ENCODE measurements at regions not wholly inside any gene's neighbourhood (a gene's known extent, or its start where the extent isn't known, plus 50 kb on each side); places are given as distances from the start of the nearest gene placed in this dataset.

GRCh38 chr1:188129856-188130838 is 1301.4 kb downstream of the PLA2G4A start:
- no peak for ATAC-seq (ENCODE audit: insufficient read depth, low read depth)
- H3K79me2 ChIP-seq (ENCODE audit: insufficient read depth, low read length) = no peaks in the 10 kb centered on the region
- H3K9ac ChIP-seq (ENCODE audit: low read depth, low read length) = no peak overlapping the region
- no peak for DNase-seq
- H2AFZ ChIP-seq (ENCODE audit: low read depth, low read length) = no peak overlapping the region
- H3K9me3 ChIP-seq (ENCODE audit: insufficient read depth, low read length, severe bottlenecking) = no peaks in the 10 kb centered on the region
- no peak overlapping the region for H3K27ac ChIP-seq (ENCODE audit: low read length)
- no peaks in the 10 kb centered on the region for H4K20me1 ChIP-seq (ENCODE audit: insufficient read depth, low read length)
- no peaks in the 10 kb centered on the region for H3K36me3 ChIP-seq (ENCODE audit: insufficient read depth, low read length)
- no peak for TF ChIP-seq CTCF (IDR thresholded peaks at IDR 0.05; ENCODE audit: borderline replicate concordance, extremely low read depth, low read length, poor library complexity, severe bottlenecking)
- TF ChIP-seq EZH2 (IDR thresholded peaks at IDR 0.05; ENCODE audit: borderline replicate concordance, low read depth, low read length, severe bottlenecking) = no peak
- H3K27me3 ChIP-seq (ENCODE audit: insufficient read depth, low read length, poor library complexity) = no peaks in the 10 kb centered on the region
- no peaks in the 10 kb centered on the region for H3K4me1 ChIP-seq (ENCODE audit: insufficient read depth, low read length)
- no peak overlapping the region for H3K4me3 ChIP-seq (ENCODE audit: low read depth in 1 of 2, low read length in 2 of 2)
- no peak overlapping the region for H3K4me2 ChIP-seq (ENCODE audit: insufficient read depth, low read length)

- Histone ChIP-seq H3K4me2 (ENCODE audit: insufficient read depth, low read length) (no peak overlapping the region), H3K4me3 (ENCODE audit: low read depth in 1 of 2, low read length in 2 of 2) (no peak overlapping the region), H3K79me2 (ENCODE audit: insufficient read depth, low read length) (no peaks in the 10 kb centered on the region), H3K9ac (ENCODE audit: low read depth, low read length) (no peak overlapping the region), H4K20me1 (ENCODE audit: insufficient read depth, low read length) (no peaks in the 10 kb centered on the region), H3K27me3 (ENCODE audit: insufficient read depth, low read length, poor library complexity) (no peaks in the 10 kb centered on the region), H3K36me3 (ENCODE audit: insufficient read depth, low read length) (no peaks in the 10 kb centered on the region), H3K4me1 (ENCODE audit: insufficient read depth, low read length) (no peaks in the 10 kb centered on the region), H2AFZ (ENCODE audit: low read depth, low read length) (no peak overlapping the region), H3K27ac (ENCODE audit: low read length) (no peak overlapping the region), H3K9me3 (ENCODE audit: insufficient read depth, low read length, severe bottlenecking) (no peaks in the 10 kb centered on the region)
- ATAC-seq (ENCODE audit: insufficient read depth, low read depth) (no peak), DNase-seq (no peak)
- TF ChIP-seq CTCF (IDR thresholded peaks at IDR 0.05; ENCODE audit: borderline replicate concordance, extremely low read depth, low read length, poor library complexity, severe bottlenecking) (no peak), EZH2 (IDR thresholded peaks at IDR 0.05; ENCODE audit: borderline replicate concordance, low read depth, low read length, severe bottlenecking) (no peak)
These were observed 1308.5 kb downstream of the PLA2G4A start for GRCh38 chr1:188137221-188137620.

- Histone ChIP-seq H3K4me1 (ENCODE audit: insufficient read depth, low read length) (no peaks in the 10 kb centered on the region), H3K36me3 (ENCODE audit: insufficient read depth, low read length) (no peaks in the 10 kb centered on the region), H2AFZ (ENCODE audit: low read depth, low read length) (no peak overlapping the region), H3K9ac (ENCODE audit: low read depth, low read length) (no peak overlapping the region), H3K9me3 (ENCODE audit: insufficient read depth, low read length, severe bottlenecking) (no peaks in the 10 kb centered on the region), H3K4me2 (ENCODE audit: insufficient read depth, low read length) (no peak overlapping the region), H3K4me3 (ENCODE audit: low read depth in 1 of 2, low read length in 2 of 2) (no peak overlapping the region), H3K79me2 (ENCODE audit: insufficient read depth, low read length) (no peaks in the 10 kb centered on the region), H4K20me1 (ENCODE audit: insufficient read depth, low read length) (no peaks in the 10 kb centered on the region), H3K27me3 (ENCODE audit: insufficient read depth, low read length, poor library complexity) (no peaks in the 10 kb centered on the region), H3K27ac (ENCODE audit: low read length) (no peak overlapping the region)
- no peak for ATAC-seq (ENCODE audit: insufficient read depth, low read depth)
- TF ChIP-seq EZH2 (IDR thresholded peaks at IDR 0.05; ENCODE audit: borderline replicate concordance, low read depth, low read length, severe bottlenecking) (no peak), CTCF (IDR thresholded peaks at IDR 0.05; ENCODE audit: borderline replicate concordance, extremely low read depth, low read length, poor library complexity, severe bottlenecking) (no peak)
- DNase-seq = no peak
These were observed 1312.2 kb downstream of the PLA2G4A start for GRCh38 chr1:188140958-188141357.
